H1 (cell line): ENCODE measurements at regions not wholly inside any gene's neighbourhood (a gene's known extent, or its start where the extent isn't known, plus 50 kb on each side); places are given as distances from the start of the nearest gene placed in this dataset.

Experiments used
- CTCF ChIA-PET: fragments of 300-600 bp; sonication (Branson Sonifier 250); formaldehyde crosslinking; loops from one replicate; lab custom pipeline; 2021; ENCODE audit not compliant: partially characterized antibody; lab: Charles Lee
- POLR2A ChIA-PET: fragments of 300-600 bp; sonication (Branson Sonifier 250); formaldehyde crosslinking; loops from one replicate; lab custom pipeline; 2021; ENCODE audit warnings: inconsistent platforms; ENCODE audit not compliant: partially characterized antibody; lab: Charles Lee
- DNase-seq, 2 experiments: peaks; one replicate each; pipeline versions ENCODE4 v3.0.0 to v3.0.0-alpha.2; 2010 to 2022; ENCODE audit warnings: low spot score in 2 of 2, low read depth in 1 of 2, mixed read lengths in 1 of 2
- FAIRE-seq: peaks from 2 replicates; lab custom pipeline; 2011; peaks lifted over from hg19 to GRCh38; lab: Jason Lieb, UNC
- H2AFZ ChIP-seq: 2 replicates; pipeline ENCODE4 v1.8.1; 2012; ENCODE audit warnings: low read length, inconsistent platforms
- H2AK5ac ChIP-seq: 2 replicates; pipeline ENCODE4 v1.6.1; 2013; ENCODE audit warnings: low read depth, low read length
- H2BK120ac ChIP-seq: replicated peaks from 2 replicates; pipeline ENCODE3; 2013; ENCODE audit warnings: low read depth, low read length, inconsistent platforms
- H2BK12ac ChIP-seq: 2 replicates; pipeline ENCODE4 v1.6.1; 2013; ENCODE audit warnings: low read depth, low read length
- H2BK15ac ChIP-seq: 2 replicates; pipeline ENCODE4 v1.6.1; 2013; ENCODE audit warnings: low read length
- H2BK20ac ChIP-seq: 2 replicates; pipeline ENCODE4 v1.6.1; 2013; ENCODE audit warnings: low read length
- H2BK5ac ChIP-seq: 2 replicates; pipeline ENCODE4 v1.6.1; 2013; ENCODE audit warnings: low read depth, low read length
- H3K14ac ChIP-seq: 2 replicates; pipeline ENCODE4 v1.6.1; 2013; ENCODE audit warnings: inconsistent platforms; ENCODE audit not compliant: insufficient read length
- H3K18ac ChIP-seq: 2 replicates; pipeline ENCODE4 v1.6.1; 2013; ENCODE audit warnings: low read length; ENCODE audit errors: extremely low read depth
- H3K23ac ChIP-seq: 2 replicates; pipeline ENCODE4 v1.6.1; 2013; ENCODE audit warnings: inconsistent platforms; ENCODE audit not compliant: insufficient read length
- H3K23me2 ChIP-seq: 2 replicates; pipeline ENCODE4 v1.6.1; 2013; ENCODE audit warnings: low read depth, low read length
- H3K27ac ChIP-seq: 2 replicates; pipeline ENCODE4 v1.6.1; 2011; ENCODE audit warnings: low read depth, low read length, inconsistent platforms
- H3K27me3 ChIP-seq, 4 experiments: replicated peaks in 1 of 4; 1 replicate in 1 of 4; 2 replicates in 3 of 4; pipeline versions ENCODE4 v1.6.1 to v1.8.1; 2011 to 2013; ENCODE audit warnings: low read length in 3 of 4, mild to moderate bottlenecking in 3 of 4, inconsistent platforms in 2 of 4, mixed read lengths in 2 of 4, moderate library complexity in 1 of 4; ENCODE audit not compliant: control insufficient read depth in 3 of 4, insufficient read depth in 3 of 4; ENCODE audit errors: extremely low read depth in 1 of 4
- H3K36me3 ChIP-seq, 4 experiments: 2 replicates each; pipeline versions ENCODE4 v1.6.1 to v1.8.1; 2011 to 2013; ENCODE audit warnings: mild to moderate bottlenecking in 4 of 4, low read length in 3 of 4, moderate library complexity in 2 of 4, control low read depth in 1 of 4, inconsistent platforms in 1 of 4; ENCODE audit not compliant: insufficient read depth in 4 of 4, control insufficient read depth in 2 of 4
- H3K4ac ChIP-seq: replicated peaks from 2 replicates; pipeline ENCODE3; 2013; ENCODE audit warnings: low read length, low read depth, mixed read lengths, inconsistent platforms; ENCODE audit not compliant: insufficient read length
- H3K4me1 ChIP-seq, 4 experiments: replicated peaks in 1 of 4; 1 replicate in 1 of 4; 2 replicates in 3 of 4; pipeline versions ENCODE4 v1.6.1 to v1.8.1; 2011 to 2013; ENCODE audit warnings: low read length in 3 of 4, inconsistent platforms in 2 of 4, mixed read lengths in 1 of 4; ENCODE audit not compliant: insufficient read depth in 4 of 4, control insufficient read depth in 3 of 4
- H3K4me2 ChIP-seq, 2 experiments: 2 replicates each; pipeline versions ENCODE4 v1.6.1 to v1.8.1; 2011 to 2013; ENCODE audit warnings: low read depth in 2 of 2, low read length in 2 of 2, control low read depth in 1 of 2, inconsistent platforms in 1 of 2, mild to moderate bottlenecking in 1 of 2; ENCODE audit not compliant: insufficient read depth in 1 of 2
- H3K4me3 ChIP-seq, 4 experiments: fragments of 200-600, 300-600 bp in 1 of 4; sonication (generic), shearing (Covaris generic), sonication (Bioruptor Twin) in 1 of 4; 2 replicates each; pipeline versions ENCODE4 v1.5.1 to v1.8.1; 2011 to 2016; ENCODE audit warnings: low read length in 4 of 4, low read depth in 3 of 4, control low read depth in 2 of 4, inconsistent platforms in 2 of 4, mild to moderate bottlenecking in 2 of 4, mixed read lengths in 1 of 4, moderate library complexity in 1 of 4; ENCODE audit not compliant: insufficient read depth in 2 of 4; ENCODE audit errors: extremely low read depth in 1 of 4
- H3K56ac ChIP-seq: replicated peaks from 2 replicates; pipeline ENCODE3; 2013; ENCODE audit warnings: low read depth, mild to moderate bottlenecking, mixed read lengths, low read length, inconsistent platforms; ENCODE audit not compliant: insufficient read length
- H3K79me1 ChIP-seq: 2 replicates; pipeline ENCODE4 v1.6.1; 2013; ENCODE audit warnings: low read depth, low read length, control low read depth
- H3K79me2 ChIP-seq, 2 experiments: 2 replicates each; pipeline versions ENCODE4 v1.6.1 to v1.8.1; 2012 to 2013; ENCODE audit warnings: low read length in 2 of 2, mild to moderate bottlenecking in 2 of 2, inconsistent platforms in 1 of 2; ENCODE audit not compliant: insufficient read depth in 2 of 2, control insufficient read depth in 1 of 2
- H3K9ac ChIP-seq, 4 experiments: replicated peaks in 1 of 4; 1 replicate in 1 of 4; 2 replicates in 3 of 4; pipeline versions ENCODE4 v1.6.1 to v1.8.1; 2011 to 2013; ENCODE audit warnings: low read depth in 3 of 4, low read length in 3 of 4, control low read depth in 2 of 4, mild to moderate bottlenecking in 2 of 4, moderate library complexity in 2 of 4, inconsistent platforms in 1 of 4; ENCODE audit errors: extremely low read depth in 1 of 4
- H3K9me3 ChIP-seq, 2 experiments: 2 replicates each; pipeline versions ENCODE4 v1.6.1 to v1.8.1; 2012 to 2013; ENCODE audit warnings: mild to moderate bottlenecking in 2 of 2, moderate library complexity in 2 of 2, control low read depth in 1 of 2, inconsistent platforms in 1 of 2, low read depth in 1 of 2, low read length in 1 of 2, mixed read lengths in 1 of 2; ENCODE audit not compliant: insufficient read depth in 2 of 2
- H4K20me1 ChIP-seq, 2 experiments: replicated peaks in 1 of 2; 2 replicates each; pipeline versions ENCODE3 to v1.8.1; 2011 to 2013; ENCODE audit warnings: inconsistent platforms in 2 of 2, low read length in 2 of 2, mild to moderate bottlenecking in 1 of 2; ENCODE audit not compliant: insufficient read depth in 2 of 2, control insufficient read depth in 1 of 2
- H4K5ac ChIP-seq: 2 replicates; pipeline ENCODE4 v1.6.1; 2013; ENCODE audit warnings: low read length, low read depth, mixed read lengths, inconsistent platforms; ENCODE audit not compliant: insufficient read length
- H4K8ac ChIP-seq: 2 replicates; pipeline ENCODE4 v1.8.0; 2013; ENCODE audit warnings: mild to moderate bottlenecking, moderate library complexity, low read length, inconsistent platforms; ENCODE audit not compliant: insufficient read depth; ENCODE audit errors: extremely low read depth
- H4K91ac ChIP-seq: replicated peaks from 2 replicates; pipeline ENCODE3; 2013; ENCODE audit warnings: low read length, mixed read lengths, inconsistent platforms; ENCODE audit not compliant: insufficient read length
- SIX5 ChIP-seq: IDR thresholded peaks from 2 replicates; pipeline ENCODE4 v1.6.1; 2011; ENCODE audit warnings: mild to moderate bottlenecking, low read depth, low read length
- WGBS, 2 experiments: shearing (Covaris generic) in 1 of 2; methylation state at CpG; one replicate each; pipeline versions ENCODE4 v1.1.6 to v1.1.7; 2013 to 2015; ENCODE audit warnings: low lambda C conversion rate in 2 of 2, mixed read lengths in 2 of 2, inconsistent platforms in 1 of 2, low coverage in 1 of 2, missing lambda C conversion rate in 1 of 2; ENCODE audit not compliant: insufficient replicate concordance in 2 of 2, insufficient coverage in 1 of 2, insufficient read length in 1 of 2; ENCODE audit errors: extremely low coverage in 1 of 2, missing lambda C conversion rate in 1 of 2; 5-methylcytosine and 5-hydroxymethylcytosine counted together

- Histone ChIP-seq H3K27me3 (no peaks in the 10 kb centered on the region), H4K91ac (no peak overlapping the region), H3K14ac (no peak overlapping the region), H3K9me3 (no peaks in the 10 kb centered on the region), H3K4ac (no peak overlapping the region), H2BK15ac (no peak overlapping the region), H3K56ac (no peak overlapping the region), H3K4me3 (no peak overlapping the region), H2BK20ac (no peak overlapping the region), H3K18ac (no peak overlapping the region), H2BK120ac (no peak overlapping the region), H3K4me1 (no peaks in the 10 kb centered on the region; a peak in 1 of 7 replicates), H3K27ac (no peak overlapping the region), H3K23ac (no peak overlapping the region), H3K9ac (no peak overlapping the region), H4K8ac (no peak overlapping the region), H2BK12ac (no peak overlapping the region), H3K36me3 (no peaks in the 10 kb centered on the region), H4K20me1 (no peaks in the 10 kb centered on the region), H3K23me2 (no peaks in the 10 kb centered on the region), H3K4me2 (no peak overlapping the region), H3K79me2 (no peaks in the 10 kb centered on the region), H4K5ac (no peak overlapping the region), H3K79me1 (no peaks in the 10 kb centered on the region), H2AFZ (no peak overlapping the region), H2AK5ac (no peak overlapping the region), H2BK5ac (no peak overlapping the region)
- POLR2A ChIA-PET = no interaction called here
- CTCF ChIA-PET = interaction anchor here (2.1 kb wide), 1 partner anchor 10 kb away, joined by 7 read pairs; no protein-coding TSS in a partner anchor
- WGBS, 2 experiments = 88% methylated on average over 6 of the region's 6 CpGs; no CpG with 5 or more reads in 1 of the 2 experiments
- FAIRE-seq (no peak), DNase-seq (no peak)
- no peak for TF ChIP-seq SIX5
Measured at GRCh38 chr2:198776616-198777406, 680.9 kb downstream of the SATB2 start.
